Nephron (organoid): ENCODE measurements at regions not wholly inside any gene's neighbourhood (a gene's known extent, or its start where the extent isn't known, plus 50 kb on each side); places are given as distances from the start of the nearest gene placed in this dataset.

Experiments
- H3K27ac Mint-ChIP-seq, 3 experiments: 2 replicates each; pipeline ENCODE4 v1.8.0; 2020; ENCODE audit warnings: mixed read lengths in 3 of 3, mild to moderate bottlenecking in 2 of 3, moderate library complexity in 1 of 3
- H3K27me3 Mint-ChIP-seq: 2 replicates; pipeline ENCODE4 v1.8.0; 2021; ENCODE audit warnings: low read depth, mild to moderate bottlenecking, moderate library complexity, mixed read lengths
- H3K36me3 Mint-ChIP-seq: 2 replicates; pipeline ENCODE4 v1.8.0; 2020; ENCODE audit warnings: low read depth, mixed read lengths
- H3K4me1 Mint-ChIP-seq: 2 replicates; pipeline ENCODE4 v1.8.0; 2020; ENCODE audit warnings: mixed read lengths
- H3K4me3 Mint-ChIP-seq, 3 experiments: 2 replicates each; pipeline ENCODE4 v1.8.0; 2020; ENCODE audit warnings: mild to moderate bottlenecking in 3 of 3, mixed read lengths in 3 of 3, moderate library complexity in 2 of 3
- H3K9me3 Mint-ChIP-seq: 2 replicates; pipeline ENCODE4 v1.8.0; 2020; ENCODE audit warnings: mixed read lengths
- TF ChIP-seq, protein P1 (sequence below), 3 experiments: fragments of 200-600 bp; sonication (generic); IDR thresholded peaks; one replicate each; pipeline ENCODE4 v1.5.0; 2021; ENCODE audit warnings: antibody characterized with exemption in 3 of 3; ENCODE audit not compliant: unreplicated experiment in 3 of 3

DNA sequence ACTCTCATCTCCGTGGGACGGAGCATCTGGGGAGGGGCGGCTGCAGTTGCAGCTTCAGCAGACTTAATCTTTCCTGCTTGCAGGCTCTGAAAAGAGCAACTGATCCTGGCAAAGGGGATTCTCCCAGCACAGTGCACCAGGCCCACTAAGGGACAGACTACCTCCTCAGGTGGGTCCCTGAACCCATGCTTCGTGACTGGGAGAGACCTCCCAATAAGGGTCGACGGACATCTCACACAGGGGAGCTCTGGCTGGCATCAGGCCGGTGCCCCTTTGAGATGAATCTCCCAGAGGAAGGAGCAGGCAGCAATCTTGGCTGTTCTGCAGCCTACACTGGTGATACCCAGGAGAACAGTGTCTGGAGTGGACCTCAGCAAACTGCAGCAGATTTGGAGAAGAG is 303.3 kb upstream of the FGF16 start:
- TF ChIP-seq, protein P1, sequence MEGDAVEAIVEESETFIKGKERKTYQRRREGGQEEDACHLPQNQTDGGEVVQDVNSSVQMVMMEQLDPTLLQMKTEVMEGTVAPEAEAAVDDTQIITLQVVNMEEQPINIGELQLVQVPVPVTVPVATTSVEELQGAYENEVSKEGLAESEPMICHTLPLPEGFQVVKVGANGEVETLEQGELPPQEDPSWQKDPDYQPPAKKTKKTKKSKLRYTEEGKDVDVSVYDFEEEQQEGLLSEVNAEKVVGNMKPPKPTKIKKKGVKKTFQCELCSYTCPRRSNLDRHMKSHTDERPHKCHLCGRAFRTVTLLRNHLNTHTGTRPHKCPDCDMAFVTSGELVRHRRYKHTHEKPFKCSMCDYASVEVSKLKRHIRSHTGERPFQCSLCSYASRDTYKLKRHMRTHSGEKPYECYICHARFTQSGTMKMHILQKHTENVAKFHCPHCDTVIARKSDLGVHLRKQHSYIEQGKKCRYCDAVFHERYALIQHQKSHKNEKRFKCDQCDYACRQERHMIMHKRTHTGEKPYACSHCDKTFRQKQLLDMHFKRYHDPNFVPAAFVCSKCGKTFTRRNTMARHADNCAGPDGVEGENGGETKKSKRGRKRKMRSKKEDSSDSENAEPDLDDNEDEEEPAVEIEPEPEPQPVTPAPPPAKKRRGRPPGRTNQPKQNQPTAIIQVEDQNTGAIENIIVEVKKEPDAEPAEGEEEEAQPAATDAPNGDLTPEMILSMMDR (IDR thresholded peaks at IDR 0.05; ENCODE audit: unreplicated experiment in 3 of 3): no peak
- no peaks in the 10 kb centered on the region for H3K4me1 Mint-ChIP-seq
- H3K4me3 Mint-ChIP-seq: no peak overlapping the region
- H3K36me3 Mint-ChIP-seq: no peaks in the 10 kb centered on the region
- H3K27ac Mint-ChIP-seq: no peak overlapping the region
- H3K27me3 Mint-ChIP-seq: no peaks in the 10 kb centered on the region
- H3K9me3 Mint-ChIP-seq: peaks cover 37% of the 10 kb centered on the region

DNA sequence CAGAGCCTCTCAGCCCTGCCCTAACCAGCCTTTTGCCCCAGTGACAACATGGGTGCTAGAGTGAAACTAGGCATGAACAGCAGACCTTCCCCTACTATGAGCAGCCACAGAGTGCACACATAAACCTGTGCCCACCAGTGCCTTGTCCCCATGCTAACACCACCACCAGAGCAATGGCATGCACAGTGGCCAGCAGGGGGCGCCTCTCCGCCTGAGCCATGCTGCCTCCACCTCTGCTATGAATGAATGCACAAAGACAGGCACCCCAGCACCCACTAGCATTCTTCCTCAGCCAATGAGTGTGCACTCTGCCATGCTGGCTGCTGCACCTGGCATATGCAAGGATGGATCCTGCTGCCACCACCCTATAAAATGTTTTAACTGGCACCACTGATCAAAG is 286.9 kb upstream of the FGF16 start:
- no peak overlapping the region for H3K4me3 Mint-ChIP-seq
- H3K27ac Mint-ChIP-seq: no peak overlapping the region
- no peaks in the 10 kb centered on the region for H3K4me1 Mint-ChIP-seq
- H3K9me3 Mint-ChIP-seq: peaks cover 52% of the 10 kb centered on the region
- no peaks in the 10 kb centered on the region for H3K36me3 Mint-ChIP-seq
- TF ChIP-seq, protein P1 (IDR thresholded peaks at IDR 0.05; ENCODE audit: unreplicated experiment in 3 of 3): no peak
- H3K27me3 Mint-ChIP-seq: no peaks in the 10 kb centered on the region

DNA sequence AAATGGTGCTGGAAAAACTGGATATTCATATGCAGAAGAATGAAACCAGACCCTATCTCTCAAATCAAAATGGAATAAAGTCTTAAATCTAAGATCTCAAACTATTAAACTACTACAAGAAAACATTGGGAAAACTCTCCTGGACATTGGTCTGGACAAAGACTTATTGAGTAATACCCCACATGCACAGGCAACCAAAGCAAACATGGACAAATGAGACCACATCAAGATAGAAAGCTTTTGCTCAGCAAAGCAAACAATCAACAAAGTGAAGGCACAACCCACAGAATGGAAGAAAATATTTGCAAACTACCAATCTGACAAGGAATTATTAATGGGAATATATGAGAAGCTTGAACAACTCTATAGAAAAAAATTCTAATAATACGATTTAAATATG is 284.4 kb upstream of the FGF16 start:
- no peaks in the 10 kb centered on the region for H3K36me3 Mint-ChIP-seq
- peaks cover 44% of the 10 kb centered on the region for H3K9me3 Mint-ChIP-seq
- H3K27ac Mint-ChIP-seq: no peak overlapping the region
- no peaks in the 10 kb centered on the region for H3K27me3 Mint-ChIP-seq
- TF ChIP-seq, protein P1 (IDR thresholded peaks at IDR 0.05; ENCODE audit: unreplicated experiment in 3 of 3): no peak
- H3K4me1 Mint-ChIP-seq: no peaks in the 10 kb centered on the region
- H3K4me3 Mint-ChIP-seq: no peak overlapping the region

DNA sequence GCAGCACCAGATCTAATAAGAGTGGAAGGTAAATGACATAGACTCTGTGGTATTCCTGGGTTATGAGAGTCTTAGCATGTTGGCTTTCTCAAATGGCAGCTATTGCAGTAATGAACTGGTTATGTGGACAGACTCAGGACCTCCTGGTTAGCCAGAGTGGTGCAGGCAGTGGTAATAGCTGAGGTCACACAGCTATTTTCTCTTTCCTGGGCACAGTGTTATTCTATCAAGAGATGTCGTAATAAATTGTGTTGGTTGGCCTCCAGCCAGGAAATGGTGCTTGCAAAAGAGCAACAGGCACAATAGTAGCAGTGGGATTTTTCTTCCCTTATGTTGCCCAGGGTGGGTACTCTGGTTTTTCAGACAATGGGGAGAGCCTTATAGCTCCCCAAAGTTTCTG is 279.2 kb upstream of the FGF16 start:
- H3K9me3 Mint-ChIP-seq: peaks cover 21% of the 10 kb centered on the region
- no peak overlapping the region for H3K4me3 Mint-ChIP-seq
- no peaks in the 10 kb centered on the region for H3K4me1 Mint-ChIP-seq
- no peak overlapping the region for H3K27ac Mint-ChIP-seq
- TF ChIP-seq, protein P1 (IDR thresholded peaks at IDR 0.05; ENCODE audit: unreplicated experiment in 3 of 3): no peak
- H3K27me3 Mint-ChIP-seq: no peaks in the 10 kb centered on the region
- H3K36me3 Mint-ChIP-seq: no peaks in the 10 kb centered on the region

DNA sequence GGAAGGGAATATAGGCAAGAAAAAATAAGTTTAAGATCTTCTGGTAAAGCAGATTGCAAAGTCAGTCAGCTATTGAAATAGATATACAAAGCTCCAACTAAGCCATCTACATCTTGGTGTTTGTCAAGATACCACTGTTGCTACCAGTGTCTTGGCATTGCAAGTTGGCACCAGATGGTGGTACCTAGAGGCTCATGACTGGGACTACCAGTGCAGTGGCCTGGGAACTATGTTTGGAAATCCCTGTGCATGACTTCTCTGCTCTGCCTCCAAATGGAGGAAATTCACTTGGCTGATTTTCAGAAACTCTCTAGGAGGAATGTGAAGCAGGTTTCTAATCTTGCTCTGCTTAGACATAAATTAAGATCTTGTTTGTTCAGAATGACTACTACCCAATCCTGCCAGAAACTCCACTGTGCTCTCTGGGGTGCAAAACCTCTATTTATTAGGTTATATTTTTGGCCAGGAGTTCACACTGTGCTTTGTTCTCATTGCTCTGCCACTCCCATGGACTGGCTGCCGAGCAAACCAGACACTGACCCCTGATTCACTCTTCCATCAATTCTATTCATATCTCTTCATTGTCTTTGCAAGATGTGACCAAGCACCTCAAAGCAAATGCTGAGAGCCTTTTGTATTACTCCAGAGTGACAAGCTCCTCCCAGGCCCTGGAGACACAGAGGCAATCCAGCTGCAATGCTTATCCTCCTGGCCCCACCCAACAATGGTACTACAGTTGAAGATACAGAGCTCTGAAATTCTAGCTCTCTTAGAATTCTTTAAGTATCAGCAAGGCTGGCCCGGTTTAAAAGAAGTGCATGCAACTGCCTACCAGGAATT is 272.3 kb upstream of the FGF16 start:
- no peaks in the 10 kb centered on the region for H3K36me3 Mint-ChIP-seq
- H3K4me1 Mint-ChIP-seq: no peaks in the 10 kb centered on the region
- H3K9me3 Mint-ChIP-seq: peaks cover 38% of the 10 kb centered on the region
- H3K27me3 Mint-ChIP-seq: no peaks in the 10 kb centered on the region
- H3K27ac Mint-ChIP-seq: no peak overlapping the region
- H3K4me3 Mint-ChIP-seq: no peak overlapping the region
- TF ChIP-seq, protein P1 (IDR thresholded peaks at IDR 0.05; ENCODE audit: unreplicated experiment in 3 of 3): no peak

DNA sequence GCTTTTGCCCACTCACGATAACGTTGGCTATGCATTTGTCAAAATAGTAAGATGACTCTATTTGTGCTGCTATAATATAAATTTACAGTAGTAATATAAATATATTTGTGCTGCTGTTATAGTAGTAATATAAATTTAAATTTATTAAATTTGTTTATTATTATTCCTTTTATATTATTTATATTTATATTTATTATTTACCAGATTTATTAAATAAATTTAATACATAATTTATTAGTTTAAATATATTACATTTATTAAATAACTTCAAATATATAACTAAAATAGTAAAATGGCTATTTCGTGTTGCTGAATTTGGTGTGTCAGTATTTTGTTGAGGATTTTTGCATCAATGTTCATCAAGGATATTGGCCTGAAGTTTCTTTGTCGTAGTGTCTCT is 246.5 kb upstream of the FGF16 start:
- no peak overlapping the region for H3K27ac Mint-ChIP-seq
- H3K27me3 Mint-ChIP-seq: no peaks in the 10 kb centered on the region
- peaks cover 28% of the 10 kb centered on the region for H3K9me3 Mint-ChIP-seq
- H3K36me3 Mint-ChIP-seq: no peaks in the 10 kb centered on the region
- H3K4me1 Mint-ChIP-seq: no peaks in the 10 kb centered on the region
- TF ChIP-seq, protein P1 (IDR thresholded peaks at IDR 0.05; ENCODE audit: unreplicated experiment in 3 of 3): no peak
- H3K4me3 Mint-ChIP-seq: no peak overlapping the region
